ENCODE measurements at regions not wholly inside any gene's neighbourhood (a gene's known extent, or its start where the extent isn't known, plus 50 kb on each side); places are given as distances from the start of the nearest gene placed in this dataset.

- 80 to 84% (median 81%) methylated on average over 3 of the region's 3 CpGs for WGBS, 3 donors
- no peaks in the 10 kb centered on the region for H3K36me3 ChIP-seq (ENCODE audit: control insufficient read depth in 3 of 3, insufficient read depth in 2 of 3, low read depth in 1 of 3, low read length in 3 of 3)
- H3K4me1 ChIP-seq (ENCODE audit: control insufficient read depth in 3 of 3, insufficient read depth in 2 of 3, low read depth in 1 of 3, low read length in 2 of 3) = no peaks in the 10 kb centered on the region
- H3K9me3 ChIP-seq (ENCODE audit: control insufficient read depth in 2 of 2, insufficient read depth in 1 of 2, low read depth in 1 of 2, low read length in 1 of 2) = peaks cover 0 to 2% of the 10 kb centered on the region in 2 donors
- no peaks in the 10 kb centered on the region for H3K27me3 ChIP-seq (ENCODE audit: control insufficient read depth in 3 of 3, insufficient read depth in 3 of 3, low read length in 3 of 3)
- no peak overlapping the region for H3K4me3 ChIP-seq (ENCODE audit: low read depth in 1 of 3, low read length in 3 of 3)
- no peak for FAIRE-seq
- no peak overlapping the region for H3K27ac ChIP-seq (ENCODE audit: low read depth in 1 of 3, low read length in 2 of 3)
- DNase-seq = no peak
Measured at GRCh38 chr11:110038201-110038600, 55.0 kb upstream of the ZC3H12C start.
